ENCODE measurements at regions not wholly inside any gene's neighbourhood (a gene's known extent, or its start where the extent isn't known, plus 50 kb on each side); places are given as distances from the start of the nearest gene placed in this dataset.

DNA sequence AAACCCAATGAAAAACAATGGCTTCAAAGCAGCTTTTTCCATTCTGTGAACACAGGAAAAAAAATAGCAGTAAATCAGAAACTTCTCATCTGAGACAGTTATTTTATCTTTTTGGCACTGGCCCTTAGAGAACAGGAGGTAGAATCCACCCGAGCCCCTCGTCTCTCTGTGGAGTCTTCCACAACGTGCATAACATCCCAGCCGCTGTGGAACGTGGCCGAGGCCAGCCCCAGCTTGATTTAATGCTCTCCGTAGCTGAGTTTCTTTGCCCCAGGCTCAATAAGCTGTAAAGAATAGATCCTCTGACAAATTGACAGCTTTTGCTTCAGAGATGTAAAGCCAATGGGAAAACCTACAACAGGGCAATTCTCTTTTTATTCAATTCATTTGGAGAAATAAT lies 107.9 kb upstream of the DAP start:
- no peak overlapping the region for H3K4me3 ChIP-seq (ENCODE audit: low read length)
- TF ChIP-seq, protein P1, sequence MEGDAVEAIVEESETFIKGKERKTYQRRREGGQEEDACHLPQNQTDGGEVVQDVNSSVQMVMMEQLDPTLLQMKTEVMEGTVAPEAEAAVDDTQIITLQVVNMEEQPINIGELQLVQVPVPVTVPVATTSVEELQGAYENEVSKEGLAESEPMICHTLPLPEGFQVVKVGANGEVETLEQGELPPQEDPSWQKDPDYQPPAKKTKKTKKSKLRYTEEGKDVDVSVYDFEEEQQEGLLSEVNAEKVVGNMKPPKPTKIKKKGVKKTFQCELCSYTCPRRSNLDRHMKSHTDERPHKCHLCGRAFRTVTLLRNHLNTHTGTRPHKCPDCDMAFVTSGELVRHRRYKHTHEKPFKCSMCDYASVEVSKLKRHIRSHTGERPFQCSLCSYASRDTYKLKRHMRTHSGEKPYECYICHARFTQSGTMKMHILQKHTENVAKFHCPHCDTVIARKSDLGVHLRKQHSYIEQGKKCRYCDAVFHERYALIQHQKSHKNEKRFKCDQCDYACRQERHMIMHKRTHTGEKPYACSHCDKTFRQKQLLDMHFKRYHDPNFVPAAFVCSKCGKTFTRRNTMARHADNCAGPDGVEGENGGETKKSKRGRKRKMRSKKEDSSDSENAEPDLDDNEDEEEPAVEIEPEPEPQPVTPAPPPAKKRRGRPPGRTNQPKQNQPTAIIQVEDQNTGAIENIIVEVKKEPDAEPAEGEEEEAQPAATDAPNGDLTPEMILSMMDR (IDR thresholded peaks at IDR 0.05; ENCODE audit: low read depth, low read length), result no peak
- TF ChIP-seq EZH2phosphoT487 (IDR thresholded peaks at IDR 0.05; ENCODE audit: low read depth), result no peak

DNA sequence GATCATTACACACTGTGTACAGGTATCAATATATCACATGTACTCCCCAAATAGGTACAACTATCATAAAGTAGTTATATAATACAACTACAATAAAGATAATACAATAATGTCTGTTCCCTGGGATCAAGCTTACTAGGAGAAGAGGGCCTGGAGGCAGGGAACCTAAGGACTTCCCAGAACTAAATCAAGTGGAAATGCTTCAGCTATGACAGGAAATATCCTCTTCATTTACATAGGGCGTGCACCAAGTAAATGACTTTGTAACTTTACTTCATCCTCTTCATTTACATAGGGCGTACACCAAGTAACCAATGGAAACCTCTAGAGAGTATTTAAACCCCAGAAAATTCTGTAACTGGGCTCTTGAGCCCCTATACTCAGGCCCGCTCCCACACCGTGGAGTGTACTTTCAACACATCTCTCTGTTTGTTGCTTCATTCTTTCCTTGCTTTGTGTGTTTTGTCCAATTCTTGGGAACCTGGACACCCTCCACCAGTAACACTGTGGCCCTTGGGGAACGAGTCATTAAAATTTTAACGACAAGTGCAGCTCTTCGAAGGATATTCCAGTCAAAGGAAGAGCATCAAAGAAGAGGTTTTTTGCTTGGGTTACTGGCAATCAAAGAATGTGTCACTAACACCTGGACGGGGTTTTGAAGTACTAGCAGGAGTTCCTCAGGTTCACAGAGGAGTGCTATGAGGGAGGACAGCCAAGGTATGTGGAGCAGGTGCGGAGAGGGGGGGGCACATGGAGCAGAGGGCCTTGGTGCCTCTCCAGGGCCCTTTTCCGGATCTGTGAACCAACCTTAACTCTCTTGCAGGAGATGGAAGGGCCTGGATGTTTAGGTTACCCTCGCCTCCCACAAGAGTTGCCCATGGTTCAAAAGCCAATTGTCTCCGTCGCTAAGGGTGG lies 106.6 kb upstream of the DAP start:
- no peak overlapping the region for H3K9ac ChIP-seq (ENCODE audit: low read length)
- no peaks in the 10 kb centered on the region for H3K4me1 ChIP-seq (ENCODE audit: low read length)
- H3K9me3 ChIP-seq (ENCODE audit: insufficient read depth, low read length), result no peaks in the 10 kb centered on the region
- H3K4me3 ChIP-seq (ENCODE audit: low read length), result no peak overlapping the region
- no peaks in the 10 kb centered on the region for H3K79me2 ChIP-seq (ENCODE audit: low read length)
- TF ChIP-seq, protein P1 (IDR thresholded peaks at IDR 0.05; ENCODE audit: low read depth, low read length), result no peak
- no peak for TF ChIP-seq EZH2phosphoT487 (IDR thresholded peaks at IDR 0.05; ENCODE audit: low read depth)
- H4K20me1 ChIP-seq (ENCODE audit: insufficient read depth, low read length), result no peaks in the 10 kb centered on the region
- H2AFZ ChIP-seq (ENCODE audit: low read depth, low read length), result no peak overlapping the region
- H3K27me3 ChIP-seq (ENCODE audit: low read depth, low read length), result no peaks in the 10 kb centered on the region
- no peaks in the 10 kb centered on the region for H3K36me3 ChIP-seq (replicated peaks; ENCODE audit: low read depth, low read length)
- no peak overlapping the region for H3K4me2 ChIP-seq (ENCODE audit: low read length)
- no peak overlapping the region for H3K27ac ChIP-seq (ENCODE audit: low read length)

More for the DNA sequence above, 107.9 kb upstream of the DAP start:
- Histone ChIP-seq H3K9ac (ENCODE audit: low read length) (no peak overlapping the region), H3K36me3 (replicated peaks; ENCODE audit: low read depth, low read length) (no peaks in the 10 kb centered on the region), H2AFZ (ENCODE audit: low read depth, low read length) (no peak overlapping the region), H3K4me1 (ENCODE audit: low read length) (no peaks in the 10 kb centered on the region), H3K9me3 (ENCODE audit: insufficient read depth, low read length) (no peaks in the 10 kb centered on the region), H3K4me2 (ENCODE audit: low read length) (no peak overlapping the region), H3K27me3 (ENCODE audit: low read depth, low read length) (no peaks in the 10 kb centered on the region), H3K27ac (ENCODE audit: low read length) (no peak overlapping the region), H3K79me2 (ENCODE audit: low read length) (no peaks in the 10 kb centered on the region), H4K20me1 (ENCODE audit: insufficient read depth, low read length) (no peaks in the 10 kb centered on the region)

DNA sequence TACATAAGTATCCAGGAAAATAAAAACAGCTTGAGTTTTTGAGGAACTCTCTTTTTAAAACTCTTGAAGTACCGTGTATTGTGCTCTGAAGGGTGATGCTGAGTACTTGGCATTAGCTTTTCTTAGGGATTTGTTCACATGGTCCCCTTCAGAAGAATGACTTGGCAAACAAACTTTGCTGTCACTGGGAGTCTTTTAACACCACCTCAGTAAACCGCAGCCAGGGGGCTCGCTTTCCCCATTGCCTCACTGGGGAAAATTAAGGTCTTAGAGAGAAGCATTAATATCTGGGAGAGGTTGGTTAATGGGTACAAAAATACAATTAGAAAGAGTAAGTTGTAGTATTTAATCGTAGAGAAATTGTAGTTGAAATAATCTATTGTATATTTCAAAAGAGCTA lies 105.9 kb upstream of the DAP start:
- no peak overlapping the region for H3K27ac ChIP-seq (ENCODE audit: low read length)
- no peaks in the 10 kb centered on the region for H4K20me1 ChIP-seq (ENCODE audit: insufficient read depth, low read length)
- no peaks in the 10 kb centered on the region for H3K9me3 ChIP-seq (ENCODE audit: insufficient read depth, low read length)
- TF ChIP-seq, protein P1 (IDR thresholded peaks at IDR 0.05; ENCODE audit: low read depth, low read length), result peak; percentile 25
- TF ChIP-seq EZH2phosphoT487 (IDR thresholded peaks at IDR 0.05; ENCODE audit: low read depth), result no peak
- no peak overlapping the region for H3K4me3 ChIP-seq (ENCODE audit: low read length)
- H3K36me3 ChIP-seq (replicated peaks; ENCODE audit: low read depth, low read length), result no peaks in the 10 kb centered on the region
- H3K9ac ChIP-seq (ENCODE audit: low read length), result no peak overlapping the region
- H2AFZ ChIP-seq (ENCODE audit: low read depth, low read length), result no peak overlapping the region
- H3K79me2 ChIP-seq (ENCODE audit: low read length), result no peaks in the 10 kb centered on the region
- H3K4me2 ChIP-seq (ENCODE audit: low read length), result no peak overlapping the region
- no peaks in the 10 kb centered on the region for H3K4me1 ChIP-seq (ENCODE audit: low read length)
- 0 out of 2 replicates have a peak, but pooled peaks cover 5% of the 10 kb centered on the region for H3K27me3 ChIP-seq (ENCODE audit: low read depth, low read length)

DNA sequence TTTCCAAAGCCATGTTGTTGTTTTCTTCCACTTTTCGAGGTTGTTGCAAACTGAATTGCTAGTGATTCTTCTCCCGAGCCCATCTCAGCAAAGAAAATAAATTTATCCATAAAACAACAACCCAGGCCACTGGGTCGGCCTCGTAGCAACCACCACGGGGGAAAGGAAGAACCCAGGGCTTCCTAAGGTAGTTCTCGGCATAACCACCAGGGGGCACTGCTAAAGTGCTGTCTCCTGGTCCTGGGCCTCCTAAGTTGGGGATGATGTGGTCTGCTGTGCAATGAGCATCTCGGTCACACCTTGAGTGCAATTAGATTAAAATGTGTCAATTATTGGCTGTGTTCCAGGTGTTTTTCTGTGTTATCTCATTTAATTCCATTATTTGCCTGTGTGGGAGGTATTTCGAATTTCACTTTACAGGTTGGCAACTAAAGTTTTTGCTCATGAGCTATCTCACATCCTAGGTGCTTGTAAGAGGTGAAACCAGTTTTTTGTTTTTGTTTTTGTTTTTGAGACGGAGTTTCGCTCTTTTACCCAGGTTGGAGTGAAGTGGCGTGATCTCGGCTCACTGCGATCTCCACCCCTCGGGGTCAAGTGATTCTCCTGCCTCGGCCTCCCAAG lies 102.8 kb upstream of the DAP start:
- H3K27ac ChIP-seq (ENCODE audit: low read length), result no peak overlapping the region
- H3K4me1 ChIP-seq (ENCODE audit: low read length), result no peaks in the 10 kb centered on the region
- H2AFZ ChIP-seq (ENCODE audit: low read depth, low read length), result no peak overlapping the region
- TF ChIP-seq, protein P1 (IDR thresholded peaks at IDR 0.05; ENCODE audit: low read depth, low read length), result peak; percentile 75
- no peak for TF ChIP-seq EZH2phosphoT487 (IDR thresholded peaks at IDR 0.05; ENCODE audit: low read depth)
- no peaks in the 10 kb centered on the region for H4K20me1 ChIP-seq (ENCODE audit: insufficient read depth, low read length)
- no peaks in the 10 kb centered on the region for H3K9me3 ChIP-seq (ENCODE audit: insufficient read depth, low read length)
- H3K36me3 ChIP-seq (replicated peaks; ENCODE audit: low read depth, low read length), result no peaks in the 10 kb centered on the region
- peak overlapping the region; percentile 9; the same call in 1 of the 2 replicates for H3K4me2 ChIP-seq (ENCODE audit: low read length)
- H3K79me2 ChIP-seq (ENCODE audit: low read length), result no peaks in the 10 kb centered on the region
- peaks cover 8% of the 10 kb centered on the region; the same call in 1 of the 2 replicates for H3K27me3 ChIP-seq (ENCODE audit: low read depth, low read length)
- no peak overlapping the region for H3K9ac ChIP-seq (ENCODE audit: low read length)
- no peak overlapping the region for H3K4me3 ChIP-seq (ENCODE audit: low read length)

All from OCI-LY3 (cell line).